NB4 (cell line): ENCODE measurements at regions not wholly inside any gene's neighbourhood (a gene's known extent, or its start where the extent isn't known, plus 50 kb on each side); places are given as distances from the start of the nearest gene placed in this dataset.

ENCODE experiments used
- MAX ChIP-seq: IDR thresholded peaks from 2 replicates; pipeline ENCODE4 v1.6.1; 2011; ENCODE audit warnings: low read depth, low read length
- MYC ChIP-seq: IDR thresholded peaks from 2 replicates; pipeline ENCODE4 v1.6.1; 2011; ENCODE audit warnings: low read depth, low read length
- POLR2A ChIP-seq: IDR thresholded peaks from 2 replicates; pipeline ENCODE4 v1.6.1; 2011; ENCODE audit warnings: mild to moderate bottlenecking; ENCODE audit not compliant: insufficient read length; ENCODE audit errors: extremely low read depth
- TF ChIP-seq, protein P1 (sequence below): IDR thresholded peaks from one replicate; pipeline ENCODE4 v1.5.1; 2012; ENCODE audit warnings: low read depth, low read length

DNA sequence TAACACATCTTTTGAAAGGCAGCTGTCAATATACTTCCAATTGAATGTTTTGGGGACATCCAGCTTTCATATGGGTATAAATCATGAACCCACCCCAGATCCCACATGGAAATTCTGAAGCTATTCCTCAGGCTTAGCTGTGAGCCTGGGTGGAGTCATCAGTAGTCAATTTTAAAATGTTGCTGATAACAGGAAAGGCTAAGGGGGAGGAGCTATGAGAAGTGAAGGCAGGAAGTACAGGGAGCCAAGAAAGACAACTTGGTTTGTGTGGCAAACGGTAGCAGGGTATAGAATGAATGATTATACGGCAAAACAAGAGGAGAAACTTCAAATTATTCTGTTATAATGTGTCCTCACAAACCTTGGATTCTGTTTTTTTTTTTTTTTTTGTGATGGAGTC lies 108.6 kb downstream of the QPCT start:
- TF ChIP-seq MAX = no peak
- TF ChIP-seq, protein P1, sequence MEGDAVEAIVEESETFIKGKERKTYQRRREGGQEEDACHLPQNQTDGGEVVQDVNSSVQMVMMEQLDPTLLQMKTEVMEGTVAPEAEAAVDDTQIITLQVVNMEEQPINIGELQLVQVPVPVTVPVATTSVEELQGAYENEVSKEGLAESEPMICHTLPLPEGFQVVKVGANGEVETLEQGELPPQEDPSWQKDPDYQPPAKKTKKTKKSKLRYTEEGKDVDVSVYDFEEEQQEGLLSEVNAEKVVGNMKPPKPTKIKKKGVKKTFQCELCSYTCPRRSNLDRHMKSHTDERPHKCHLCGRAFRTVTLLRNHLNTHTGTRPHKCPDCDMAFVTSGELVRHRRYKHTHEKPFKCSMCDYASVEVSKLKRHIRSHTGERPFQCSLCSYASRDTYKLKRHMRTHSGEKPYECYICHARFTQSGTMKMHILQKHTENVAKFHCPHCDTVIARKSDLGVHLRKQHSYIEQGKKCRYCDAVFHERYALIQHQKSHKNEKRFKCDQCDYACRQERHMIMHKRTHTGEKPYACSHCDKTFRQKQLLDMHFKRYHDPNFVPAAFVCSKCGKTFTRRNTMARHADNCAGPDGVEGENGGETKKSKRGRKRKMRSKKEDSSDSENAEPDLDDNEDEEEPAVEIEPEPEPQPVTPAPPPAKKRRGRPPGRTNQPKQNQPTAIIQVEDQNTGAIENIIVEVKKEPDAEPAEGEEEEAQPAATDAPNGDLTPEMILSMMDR = no peak
- no peak for TF ChIP-seq POLR2A
- no peak for TF ChIP-seq MYC
